ENCODE measurements at regions not wholly inside any gene's neighbourhood (a gene's known extent, or its start where the extent isn't known, plus 50 kb on each side); places are given as distances from the start of the nearest gene placed in this dataset.

GRCh38 chr11:37647767-37648166 is 1049.7 kb upstream of the RAG2 start:
- no peak for TF ChIP-seq CTCF (IDR thresholded peaks at IDR 0.05; ENCODE audit: low read depth, low read length)
- in situ Hi-C loops (cut with HindIII; ENCODE audit: low sequenced_read_pairs) = no loop called here
- no peak for DNase-seq (ENCODE audit: low read depth, low spot score)
- H3K4me3 ChIP-seq (ENCODE audit: low read depth, low read length) = no peak overlapping the region

- in situ Hi-C loops (cut with HindIII; ENCODE audit: low sequenced_read_pairs) = no loop called here
- H3K4me3 ChIP-seq (ENCODE audit: low read depth, low read length) = no peak overlapping the region
- no peak for TF ChIP-seq CTCF (IDR thresholded peaks at IDR 0.05; ENCODE audit: low read depth, low read length)
- DNase-seq (ENCODE audit: low read depth, low spot score) = no peak
Observed at GRCh38 chr11:37643968-37644367, 1045.9 kb upstream of the RAG2 start.

- DNase-seq (ENCODE audit: low read depth, low spot score) = no peak
- no peak overlapping the region for H3K4me3 ChIP-seq (ENCODE audit: low read depth, low read length)
- no peak for TF ChIP-seq CTCF (IDR thresholded peaks at IDR 0.05; ENCODE audit: low read depth, low read length)
- in situ Hi-C loops (cut with HindIII; ENCODE audit: low sequenced_read_pairs) = no loop called here
Observed at GRCh38 chr11:37642296-37642695, 1044.3 kb upstream of the RAG2 start.

- DNase-seq (ENCODE audit: low read depth, low spot score) = no peak
- no peak for TF ChIP-seq CTCF (IDR thresholded peaks at IDR 0.05; ENCODE audit: low read depth, low read length)
- in situ Hi-C loops (cut with HindIII; ENCODE audit: low sequenced_read_pairs) = no loop called here
- no peak overlapping the region for H3K4me3 ChIP-seq (ENCODE audit: low read depth, low read length)
Observed at GRCh38 chr11:37632748-37633147, 1034.7 kb upstream of the RAG2 start.

- TF ChIP-seq CTCF (IDR thresholded peaks at IDR 0.05; ENCODE audit: low read depth, low read length) = no peak
- in situ Hi-C loops (cut with HindIII; ENCODE audit: low sequenced_read_pairs) = no loop called here
- no peak overlapping the region for H3K4me3 ChIP-seq (ENCODE audit: low read depth, low read length)
- DNase-seq (ENCODE audit: low read depth, low spot score) = no peak
Observed at GRCh38 chr11:37630866-37631265, 1032.8 kb upstream of the RAG2 start.

- no peak overlapping the region for H3K4me3 ChIP-seq (ENCODE audit: low read depth, low read length)
- DNase-seq (ENCODE audit: low read depth, low spot score) = no peak
- TF ChIP-seq CTCF (IDR thresholded peaks at IDR 0.05; ENCODE audit: low read depth, low read length) = no peak
- in situ Hi-C loops (cut with HindIII; ENCODE audit: low sequenced_read_pairs) = no loop called here
Observed at GRCh38 chr11:37623778-37624177, 1025.7 kb upstream of the RAG2 start.

- DNase-seq (ENCODE audit: low read depth, low spot score) = no peak
- no peak overlapping the region for H3K4me3 ChIP-seq (ENCODE audit: low read depth, low read length)
- TF ChIP-seq CTCF (IDR thresholded peaks at IDR 0.05; ENCODE audit: low read depth, low read length) = no peak
- in situ Hi-C loops (cut with HindIII; ENCODE audit: low sequenced_read_pairs) = no loop called here
Observed at GRCh38 chr11:37621662-37622061, 1023.6 kb upstream of the RAG2 start.
